Activated naive CD4-positive, alpha-beta T cell treated with anti-CD3 and anti-CD28 coated beads, Interleukin-2, amount 50 U/mL, for 24 hours (primary cell): ENCODE measurements at regions not wholly inside any gene's neighbourhood (a gene's known extent, or its start where the extent isn't known, plus 50 kb on each side); places are given as distances from the start of the nearest gene placed in this dataset.

Experiments
- H3K27ac Mint-ChIP-seq: one replicate; pipeline ENCODE4 v1.8.0; 2021; ENCODE audit warnings: mild to moderate bottlenecking, mixed read lengths
- H3K27me3 Mint-ChIP-seq: one replicate; pipeline ENCODE4 v1.8.0; 2021; ENCODE audit warnings: mixed read lengths
- H3K36me3 Mint-ChIP-seq: one replicate; pipeline ENCODE4 v1.8.0; 2021; ENCODE audit warnings: mixed read lengths
- H3K4me1 Mint-ChIP-seq: one replicate; pipeline ENCODE4 v1.8.0; 2021; ENCODE audit warnings: mixed read lengths
- H3K4me3 Mint-ChIP-seq: one replicate; pipeline ENCODE4 v1.8.0; 2021; ENCODE audit warnings: mild to moderate bottlenecking, mixed read lengths
- H3K9me3 Mint-ChIP-seq: one replicate; pipeline ENCODE4 v1.8.0; 2021; ENCODE audit warnings: mixed read lengths

- Mint-ChIP-seq H3K4me3 (no peak overlapping the region), H3K9me3 (no peaks in the 10 kb centered on the region), H3K36me3 (no peaks in the 10 kb centered on the region), H3K4me1 (no peaks in the 10 kb centered on the region), H3K27ac (no peak overlapping the region), H3K27me3 (peaks cover 3% of the 10 kb centered on the region)
Observed at GRCh38 chr4:14816623-14817261, 185.5 kb upstream of the CPEB2 start.

GRCh38 chr4:14824189-14824588, 178.1 kb upstream of the CPEB2 start:
- no peak overlapping the region for H3K4me3 Mint-ChIP-seq
- no peaks in the 10 kb centered on the region for H3K9me3 Mint-ChIP-seq
- no peaks in the 10 kb centered on the region for H3K4me1 Mint-ChIP-seq
- H3K27me3 Mint-ChIP-seq: peaks cover 8% of the 10 kb centered on the region
- H3K36me3 Mint-ChIP-seq: no peaks in the 10 kb centered on the region
- H3K27ac Mint-ChIP-seq: no peak overlapping the region

- peaks cover 7% of the 10 kb centered on the region for H3K27me3 Mint-ChIP-seq
- no peak overlapping the region for H3K4me3 Mint-ChIP-seq
- H3K27ac Mint-ChIP-seq: no peak overlapping the region
- H3K36me3 Mint-ChIP-seq: no peaks in the 10 kb centered on the region
- H3K4me1 Mint-ChIP-seq: no peaks in the 10 kb centered on the region
- H3K9me3 Mint-ChIP-seq: no peaks in the 10 kb centered on the region
Observed at GRCh38 chr4:14827111-14827510, 175.2 kb upstream of the CPEB2 start.

- no peak overlapping the region for H3K4me3 Mint-ChIP-seq
- H3K27ac Mint-ChIP-seq: no peak overlapping the region
- peaks cover 5% of the 10 kb centered on the region for H3K27me3 Mint-ChIP-seq
- H3K4me1 Mint-ChIP-seq: no peaks in the 10 kb centered on the region
- H3K36me3 Mint-ChIP-seq: no peaks in the 10 kb centered on the region
- H3K9me3 Mint-ChIP-seq: no peaks in the 10 kb centered on the region
Observed at GRCh38 chr4:14829795-14830194, 172.5 kb upstream of the CPEB2 start.

- Mint-ChIP-seq H3K27me3 (peaks cover 5% of the 10 kb centered on the region), H3K36me3 (no peaks in the 10 kb centered on the region), H3K9me3 (no peaks in the 10 kb centered on the region), H3K4me3 (no peak overlapping the region), H3K27ac (no peak overlapping the region), H3K4me1 (no peaks in the 10 kb centered on the region)
Observed at GRCh38 chr4:14831416-14831815, 170.9 kb upstream of the CPEB2 start.

GRCh38 chr4:14833053-14833452, 169.2 kb upstream of the CPEB2 start:
- Mint-ChIP-seq H3K27me3 (no peaks in the 10 kb centered on the region), H3K9me3 (no peaks in the 10 kb centered on the region), H3K4me3 (no peak overlapping the region), H3K27ac (no peak overlapping the region), H3K4me1 (no peaks in the 10 kb centered on the region), H3K36me3 (no peaks in the 10 kb centered on the region)

- H3K36me3 Mint-ChIP-seq: no peaks in the 10 kb centered on the region
- no peak overlapping the region for H3K27ac Mint-ChIP-seq
- H3K27me3 Mint-ChIP-seq: peaks cover under 1% of the 10 kb centered on the region
- H3K4me1 Mint-ChIP-seq: no peaks in the 10 kb centered on the region
- no peaks in the 10 kb centered on the region for H3K9me3 Mint-ChIP-seq
- H3K4me3 Mint-ChIP-seq: no peak overlapping the region
Observed at GRCh38 chr4:14834382-14834781, 167.9 kb upstream of the CPEB2 start.

- H3K4me3 Mint-ChIP-seq: no peak overlapping the region
- no peaks in the 10 kb centered on the region for H3K9me3 Mint-ChIP-seq
- no peak overlapping the region for H3K27ac Mint-ChIP-seq
- no peaks in the 10 kb centered on the region for H3K4me1 Mint-ChIP-seq
- H3K27me3 Mint-ChIP-seq: peaks cover 1% of the 10 kb centered on the region
- H3K36me3 Mint-ChIP-seq: no peaks in the 10 kb centered on the region
Observed at GRCh38 chr4:14835288-14835687, 167.0 kb upstream of the CPEB2 start.

- Mint-ChIP-seq H3K27me3 (peaks cover 1% of the 10 kb centered on the region), H3K27ac (no peak overlapping the region), H3K36me3 (no peaks in the 10 kb centered on the region), H3K9me3 (no peaks in the 10 kb centered on the region), H3K4me1 (no peaks in the 10 kb centered on the region), H3K4me3 (no peak overlapping the region)
Observed at GRCh38 chr4:14835708-14836425, 166.4 kb upstream of the CPEB2 start.

- H3K27me3 Mint-ChIP-seq: peaks cover 1% of the 10 kb centered on the region
- peaks cover 5% of the 10 kb centered on the region for H3K9me3 Mint-ChIP-seq
- no peaks in the 10 kb centered on the region for H3K36me3 Mint-ChIP-seq
- no peak overlapping the region for H3K27ac Mint-ChIP-seq
- H3K4me1 Mint-ChIP-seq: no peaks in the 10 kb centered on the region
- no peak overlapping the region for H3K4me3 Mint-ChIP-seq
Observed at GRCh38 chr4:14837860-14838259, 164.4 kb upstream of the CPEB2 start.

- H3K4me3 Mint-ChIP-seq: no peak overlapping the region
- H3K27ac Mint-ChIP-seq: no peak overlapping the region
- H3K9me3 Mint-ChIP-seq: peaks cover 5% of the 10 kb centered on the region
- peaks cover 1% of the 10 kb centered on the region for H3K27me3 Mint-ChIP-seq
- no peaks in the 10 kb centered on the region for H3K4me1 Mint-ChIP-seq
- no peaks in the 10 kb centered on the region for H3K36me3 Mint-ChIP-seq
Observed at GRCh38 chr4:14841801-14842768, 160.2 kb upstream of the CPEB2 start.

GRCh38 chr4:14842964-14843630, 159.2 kb upstream of the CPEB2 start:
- Mint-ChIP-seq H3K27me3 (peaks cover 1% of the 10 kb centered on the region), H3K4me1 (no peaks in the 10 kb centered on the region), H3K4me3 (no peak overlapping the region), H3K27ac (peak overlapping the region; percentile 19), H3K36me3 (no peaks in the 10 kb centered on the region), H3K9me3 (peaks cover 5% of the 10 kb centered on the region)

- H3K4me1 Mint-ChIP-seq: no peaks in the 10 kb centered on the region
- H3K4me3 Mint-ChIP-seq: no peak overlapping the region
- H3K9me3 Mint-ChIP-seq: peaks cover 5% of the 10 kb centered on the region
- peaks cover 1% of the 10 kb centered on the region for H3K27me3 Mint-ChIP-seq
- H3K36me3 Mint-ChIP-seq: no peaks in the 10 kb centered on the region
- H3K27ac Mint-ChIP-seq: no peak overlapping the region
Observed at GRCh38 chr4:14844061-14844460, 158.2 kb upstream of the CPEB2 start.

- Mint-ChIP-seq H3K4me1 (no peaks in the 10 kb centered on the region), H3K4me3 (no peak overlapping the region), H3K27me3 (peaks cover 3% of the 10 kb centered on the region), H3K27ac (no peak overlapping the region), H3K36me3 (no peaks in the 10 kb centered on the region), H3K9me3 (no peaks in the 10 kb centered on the region)
Observed at GRCh38 chr4:14848229-14848628, 154.1 kb upstream of the CPEB2 start.

- Mint-ChIP-seq H3K4me1 (no peaks in the 10 kb centered on the region), H3K36me3 (no peaks in the 10 kb centered on the region), H3K27me3 (peaks cover 6% of the 10 kb centered on the region), H3K9me3 (no peaks in the 10 kb centered on the region), H3K27ac (no peak overlapping the region), H3K4me3 (no peak overlapping the region)
Observed at GRCh38 chr4:14850455-14851097, 151.7 kb upstream of the CPEB2 start.
